ENCODE measurements at regions not wholly inside any gene's neighbourhood (a gene's known extent, or its start where the extent isn't known, plus 50 kb on each side); places are given as distances from the start of the nearest gene placed in this dataset.

DNA sequence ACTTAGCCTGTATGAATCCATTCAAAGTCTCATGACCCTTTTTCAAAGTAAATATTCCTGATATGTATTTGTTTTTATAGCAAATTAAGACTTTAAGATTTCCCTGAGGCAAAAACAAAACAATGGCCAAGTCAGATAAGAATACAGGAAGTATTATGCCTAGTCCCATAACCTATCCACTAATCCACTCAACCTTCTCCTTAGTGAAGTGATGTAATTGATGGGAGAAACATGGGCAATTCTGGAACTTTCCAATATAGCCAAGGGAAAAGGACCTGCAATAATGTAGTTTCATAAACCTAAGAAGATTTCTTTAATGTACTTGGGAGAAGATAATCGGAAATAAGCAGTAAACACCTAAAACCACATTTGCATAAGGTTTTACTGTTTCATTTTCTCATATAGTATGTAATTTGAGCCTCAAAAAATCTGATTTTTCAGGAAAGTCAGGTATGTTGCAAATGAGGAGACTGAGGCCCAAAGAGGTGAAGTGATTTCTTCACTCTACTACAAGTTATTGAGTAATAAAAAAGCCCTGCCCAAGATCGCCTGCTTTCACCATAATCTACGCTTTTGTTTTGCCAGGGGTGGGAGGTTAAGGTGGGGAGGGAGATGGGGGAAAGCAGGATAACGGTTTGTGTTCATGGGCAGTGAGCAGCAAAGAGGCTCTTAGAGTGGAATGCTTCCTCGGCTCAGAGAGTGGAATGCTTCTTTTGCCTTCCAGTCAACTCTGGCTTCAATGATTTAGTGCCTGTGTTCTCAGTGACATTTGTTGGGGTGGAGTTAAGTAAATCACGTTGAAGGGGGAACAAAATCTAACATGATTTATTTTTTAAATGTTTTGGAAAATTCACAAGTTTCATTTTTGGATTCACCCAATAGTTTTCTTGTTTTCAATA is 95.0 kb upstream of the FNDC3B start:
- no peak overlapping the region for H3K4me3 ChIP-seq (ENCODE audit: low read depth, poor library complexity, severe bottlenecking)
- 37 to 40% methylated on average over 6 of the region's 6 CpGs for WGBS, 2 donors
- TF ChIP-seq, protein P1, sequence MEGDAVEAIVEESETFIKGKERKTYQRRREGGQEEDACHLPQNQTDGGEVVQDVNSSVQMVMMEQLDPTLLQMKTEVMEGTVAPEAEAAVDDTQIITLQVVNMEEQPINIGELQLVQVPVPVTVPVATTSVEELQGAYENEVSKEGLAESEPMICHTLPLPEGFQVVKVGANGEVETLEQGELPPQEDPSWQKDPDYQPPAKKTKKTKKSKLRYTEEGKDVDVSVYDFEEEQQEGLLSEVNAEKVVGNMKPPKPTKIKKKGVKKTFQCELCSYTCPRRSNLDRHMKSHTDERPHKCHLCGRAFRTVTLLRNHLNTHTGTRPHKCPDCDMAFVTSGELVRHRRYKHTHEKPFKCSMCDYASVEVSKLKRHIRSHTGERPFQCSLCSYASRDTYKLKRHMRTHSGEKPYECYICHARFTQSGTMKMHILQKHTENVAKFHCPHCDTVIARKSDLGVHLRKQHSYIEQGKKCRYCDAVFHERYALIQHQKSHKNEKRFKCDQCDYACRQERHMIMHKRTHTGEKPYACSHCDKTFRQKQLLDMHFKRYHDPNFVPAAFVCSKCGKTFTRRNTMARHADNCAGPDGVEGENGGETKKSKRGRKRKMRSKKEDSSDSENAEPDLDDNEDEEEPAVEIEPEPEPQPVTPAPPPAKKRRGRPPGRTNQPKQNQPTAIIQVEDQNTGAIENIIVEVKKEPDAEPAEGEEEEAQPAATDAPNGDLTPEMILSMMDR (IDR thresholded peaks at IDR 0.05): no peak
- no peak for TF ChIP-seq POLR2A (IDR thresholded peaks at IDR 0.05)
- no peak for DNase-seq (ENCODE audit: low spot score in 2 of 2)
- intact Hi-C loops (cut with DNase I; ENCODE audit: low total_unique reads): no loop called here

DNA sequence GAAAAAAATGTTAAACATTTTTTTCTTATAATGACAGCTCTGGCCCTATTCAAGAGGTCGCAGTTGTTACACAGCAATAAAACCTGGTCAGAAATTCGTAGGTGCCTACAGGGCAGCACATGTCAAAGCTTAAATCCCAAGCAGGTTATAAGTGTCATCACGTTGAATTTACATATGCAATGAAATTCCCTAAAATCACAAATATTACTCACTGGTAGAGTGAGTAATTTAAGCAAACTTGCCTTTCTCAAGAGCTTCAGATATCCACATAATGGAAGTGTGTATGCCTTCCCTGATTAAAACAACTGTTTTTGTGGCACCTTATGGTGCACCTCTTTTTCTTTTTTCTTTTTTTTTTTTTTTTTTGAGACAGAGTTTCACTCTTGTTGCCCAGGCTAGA is 90.7 kb upstream of the FNDC3B start:
- no peak for DNase-seq (ENCODE audit: low spot score in 2 of 2)
- no peak for TF ChIP-seq POLR2A (IDR thresholded peaks at IDR 0.05)
- TF ChIP-seq, protein P1 (IDR thresholded peaks at IDR 0.05): no peak
- intact Hi-C loops (cut with DNase I; ENCODE audit: low total_unique reads): no loop called here
- no peak overlapping the region for H3K4me3 ChIP-seq (ENCODE audit: low read depth, poor library complexity, severe bottlenecking)
- WGBS, 2 donors: 81 to 93% methylated on average over 3 of the region's 3 CpGs

DNA sequence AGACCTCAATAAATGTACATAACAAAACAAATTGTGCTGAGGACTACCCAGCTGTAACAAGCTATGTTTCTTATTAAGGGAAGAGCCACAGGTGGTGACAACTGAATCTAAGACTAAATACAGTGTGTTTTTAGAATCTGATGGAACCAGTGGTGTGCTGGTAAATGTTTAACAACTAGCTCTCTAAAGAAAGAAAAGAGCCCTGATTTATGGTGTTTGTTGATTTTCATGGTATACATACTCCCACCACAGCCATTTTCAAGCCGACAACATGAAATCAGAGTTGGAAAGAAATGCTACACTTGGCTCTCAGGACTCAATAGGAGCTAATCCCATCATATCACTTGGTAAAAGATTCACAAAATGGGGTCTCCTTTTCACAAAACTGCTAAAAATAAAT is 89.8 kb upstream of the FNDC3B start:
- no peak overlapping the region for H3K4me3 ChIP-seq (ENCODE audit: low read depth, poor library complexity, severe bottlenecking)
- intact Hi-C loops (cut with DNase I; ENCODE audit: low total_unique reads): no loop called here
- WGBS, 2 donors: 93 to 94% methylated on average over 1 of the region's 1 CpG
- TF ChIP-seq POLR2A (IDR thresholded peaks at IDR 0.05): no peak
- TF ChIP-seq, protein P1 (IDR thresholded peaks at IDR 0.05): no peak
- DNase-seq (ENCODE audit: low spot score in 2 of 2): no peak

DNA sequence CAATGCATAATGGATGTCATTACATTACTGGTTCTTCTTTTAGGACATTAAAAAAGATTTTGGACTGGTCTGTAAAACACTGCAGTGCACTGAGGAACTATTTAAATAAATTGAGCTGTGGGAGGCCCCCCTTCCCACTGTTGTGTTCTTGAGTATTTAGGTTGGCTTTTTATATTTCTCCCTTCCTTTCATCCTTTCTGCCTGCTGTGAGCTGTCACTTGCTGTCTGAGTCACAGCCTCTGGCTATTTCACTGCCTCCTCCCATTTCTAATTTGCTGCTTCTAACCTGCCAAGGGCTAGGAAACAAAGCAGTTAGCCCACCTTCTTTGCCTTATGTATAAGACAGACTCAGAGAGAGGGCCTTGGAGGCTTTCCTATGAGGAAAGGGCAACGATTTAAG is 89.0 kb upstream of the FNDC3B start:
- intact Hi-C loops (cut with DNase I; ENCODE audit: low total_unique reads): no loop called here
- TF ChIP-seq, protein P1 (IDR thresholded peaks at IDR 0.05): no peak
- TF ChIP-seq POLR2A (IDR thresholded peaks at IDR 0.05): no peak
- H3K4me3 ChIP-seq (ENCODE audit: low read depth, poor library complexity, severe bottlenecking): no peak overlapping the region
- 6 to 29% methylated on average over 1 of the region's 1 CpG for WGBS, 2 donors
- DNase-seq (ENCODE audit: low spot score in 2 of 2): no peak

DNA sequence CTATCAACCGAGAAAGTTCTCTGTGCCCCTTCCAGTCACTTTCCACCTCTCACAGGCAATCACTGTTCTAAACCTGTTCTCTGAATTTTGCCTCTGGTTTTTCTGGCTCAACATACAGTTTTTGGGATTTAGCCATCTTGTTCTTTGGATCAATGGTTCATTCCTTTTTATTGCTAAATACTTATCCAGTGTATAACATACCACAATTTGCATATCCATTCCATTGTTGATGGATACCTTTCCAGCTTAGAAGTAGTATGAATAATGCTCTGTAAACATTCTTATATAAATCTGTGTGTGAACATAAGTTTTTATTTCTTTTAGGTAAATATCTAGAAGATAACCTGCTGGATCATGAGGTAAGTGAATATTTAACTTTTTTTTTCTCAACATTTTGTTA is 87.8 kb upstream of the FNDC3B start:
- TF ChIP-seq, protein P1 (IDR thresholded peaks at IDR 0.05): no peak
- no peak for TF ChIP-seq POLR2A (IDR thresholded peaks at IDR 0.05)
- no peak for DNase-seq (ENCODE audit: low spot score in 2 of 2)
- 65 to 71% methylated on average over 1 of the region's 1 CpG for WGBS, 2 donors
- intact Hi-C loops (cut with DNase I; ENCODE audit: low total_unique reads): no loop called here
- no peak overlapping the region for H3K4me3 ChIP-seq (ENCODE audit: low read depth, poor library complexity, severe bottlenecking)

Data from lower leg skin (tissue), 4 donors.